ENCODE measurements at regions not wholly inside any gene's neighbourhood (a gene's known extent, or its start where the extent isn't known, plus 50 kb on each side); places are given as distances from the start of the nearest gene placed in this dataset.
"Not testable (repeated sequence)": the region's sequence is repeated elsewhere in the genome, so short reads cannot be mapped to it uniquely, and the experiment has no call there.

DNA sequence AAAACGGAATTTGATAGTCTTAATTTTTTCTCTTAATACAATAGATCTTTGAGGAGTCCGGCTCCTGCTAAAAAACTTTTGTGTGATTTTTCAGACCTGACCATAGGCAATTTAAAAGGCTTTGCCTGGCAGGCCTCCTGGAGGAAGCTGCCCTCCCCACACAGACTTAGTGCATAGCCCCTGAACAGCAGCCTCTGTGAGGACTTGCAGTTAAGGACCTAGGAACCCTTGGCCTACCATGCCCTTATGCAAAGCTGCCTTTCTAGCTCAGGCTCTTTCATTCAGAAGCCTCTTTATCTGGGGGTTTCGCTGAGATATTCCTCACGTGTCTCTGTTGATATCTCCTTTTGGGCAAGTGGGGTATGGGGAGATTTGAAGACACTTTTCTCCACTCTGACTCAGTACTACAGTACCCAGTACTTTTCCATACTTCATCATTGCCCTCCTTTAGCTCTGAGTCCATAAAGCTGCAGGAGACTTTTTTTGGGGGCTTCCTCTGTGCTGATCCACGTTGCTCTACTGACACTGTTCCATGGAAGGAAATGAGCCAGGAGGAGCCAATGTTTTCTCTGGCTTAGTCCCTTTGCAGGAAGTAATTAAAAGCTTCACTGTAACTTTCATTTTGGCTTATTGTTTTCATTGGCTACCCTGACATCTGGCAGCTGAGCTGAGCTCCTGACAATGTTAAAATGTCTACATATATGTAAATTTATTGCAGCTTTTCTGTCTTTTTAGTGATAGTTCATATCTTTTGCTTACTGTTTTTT is 283.1 kb downstream of the TDRD3 start:
- no peak for DNase-seq (ENCODE audit: insufficient read length, low spot score)
- no peak for FAIRE-seq
- TF ChIP-seq, protein P1, sequence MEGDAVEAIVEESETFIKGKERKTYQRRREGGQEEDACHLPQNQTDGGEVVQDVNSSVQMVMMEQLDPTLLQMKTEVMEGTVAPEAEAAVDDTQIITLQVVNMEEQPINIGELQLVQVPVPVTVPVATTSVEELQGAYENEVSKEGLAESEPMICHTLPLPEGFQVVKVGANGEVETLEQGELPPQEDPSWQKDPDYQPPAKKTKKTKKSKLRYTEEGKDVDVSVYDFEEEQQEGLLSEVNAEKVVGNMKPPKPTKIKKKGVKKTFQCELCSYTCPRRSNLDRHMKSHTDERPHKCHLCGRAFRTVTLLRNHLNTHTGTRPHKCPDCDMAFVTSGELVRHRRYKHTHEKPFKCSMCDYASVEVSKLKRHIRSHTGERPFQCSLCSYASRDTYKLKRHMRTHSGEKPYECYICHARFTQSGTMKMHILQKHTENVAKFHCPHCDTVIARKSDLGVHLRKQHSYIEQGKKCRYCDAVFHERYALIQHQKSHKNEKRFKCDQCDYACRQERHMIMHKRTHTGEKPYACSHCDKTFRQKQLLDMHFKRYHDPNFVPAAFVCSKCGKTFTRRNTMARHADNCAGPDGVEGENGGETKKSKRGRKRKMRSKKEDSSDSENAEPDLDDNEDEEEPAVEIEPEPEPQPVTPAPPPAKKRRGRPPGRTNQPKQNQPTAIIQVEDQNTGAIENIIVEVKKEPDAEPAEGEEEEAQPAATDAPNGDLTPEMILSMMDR (IDR thresholded peaks at IDR 0.05; ENCODE audit: insufficient read depth, missing control alignments): no peak

DNA sequence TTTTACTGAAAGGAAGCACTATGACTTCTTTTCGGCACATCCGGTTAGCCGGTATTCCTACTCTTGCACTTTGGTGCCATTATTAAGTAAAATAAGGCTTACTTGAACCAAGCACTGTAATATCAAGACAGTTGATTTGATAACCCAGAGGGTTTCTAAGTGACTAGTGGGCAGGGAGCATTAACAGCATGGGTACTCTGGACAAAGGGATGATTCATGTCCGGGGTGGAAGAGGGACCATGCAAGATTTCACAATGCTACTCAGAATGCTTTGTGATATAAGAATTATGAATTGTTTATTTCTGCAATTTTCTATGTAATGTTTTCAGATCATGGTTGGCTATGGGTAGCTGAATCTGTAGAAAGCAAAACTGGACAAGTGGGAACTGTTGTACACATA is 282.1 kb downstream of the TDRD3 start:
- no peak for FAIRE-seq
- no peak for DNase-seq (ENCODE audit: insufficient read length, low spot score)
- TF ChIP-seq, protein P1 (IDR thresholded peaks at IDR 0.05; ENCODE audit: insufficient read depth, missing control alignments): no peak

DNA sequence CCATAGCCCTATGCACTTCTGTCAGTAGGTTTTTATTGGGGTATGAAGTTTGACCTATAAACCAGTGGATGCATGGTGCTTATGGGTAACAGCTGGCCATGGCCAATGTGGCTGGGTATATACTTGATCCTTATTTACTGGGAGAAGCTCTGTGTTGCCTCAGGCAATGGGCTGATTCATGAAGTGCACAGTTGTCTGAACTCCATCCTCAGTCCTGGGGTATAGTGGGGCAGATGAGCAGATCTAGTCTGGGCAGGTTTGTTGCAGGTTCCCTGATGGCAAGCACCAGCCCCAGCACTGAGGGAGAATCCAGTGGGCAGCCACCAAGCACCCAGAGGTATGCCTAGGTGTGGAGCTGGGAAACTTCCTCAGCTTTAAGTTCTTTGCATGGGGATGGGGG is 274.4 kb downstream of the TDRD3 start:
- FAIRE-seq (no peak), DNase-seq (ENCODE audit: insufficient read length, low spot score) (no peak)
- TF ChIP-seq, protein P1 (IDR thresholded peaks at IDR 0.05; ENCODE audit: insufficient read depth, missing control alignments): no peak

DNA sequence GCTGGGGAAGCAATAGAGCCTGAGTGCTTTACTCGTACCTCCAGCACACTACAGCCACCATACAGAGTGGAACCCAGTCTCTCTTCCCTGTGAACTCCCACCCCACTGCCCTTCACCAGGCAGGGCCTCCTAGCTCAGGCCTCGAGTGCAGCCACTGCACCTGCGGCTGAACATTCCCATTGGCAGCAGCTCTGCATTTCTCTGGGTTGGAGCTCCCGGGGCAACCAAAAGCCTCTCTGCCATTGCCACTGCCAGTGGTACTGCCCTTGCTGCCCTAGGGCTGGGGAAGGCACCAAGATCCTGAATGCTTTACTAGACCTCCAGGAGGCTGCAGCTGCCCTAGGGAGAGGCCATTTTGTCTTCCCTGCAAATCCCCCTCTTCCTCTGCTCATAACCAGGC is 266.8 kb downstream of the TDRD3 start:
- no peak for FAIRE-seq
- DNase-seq (ENCODE audit: insufficient read length, low spot score): no peak
- TF ChIP-seq, protein P1 (IDR thresholded peaks at IDR 0.05; ENCODE audit: insufficient read depth, missing control alignments): no peak

DNA sequence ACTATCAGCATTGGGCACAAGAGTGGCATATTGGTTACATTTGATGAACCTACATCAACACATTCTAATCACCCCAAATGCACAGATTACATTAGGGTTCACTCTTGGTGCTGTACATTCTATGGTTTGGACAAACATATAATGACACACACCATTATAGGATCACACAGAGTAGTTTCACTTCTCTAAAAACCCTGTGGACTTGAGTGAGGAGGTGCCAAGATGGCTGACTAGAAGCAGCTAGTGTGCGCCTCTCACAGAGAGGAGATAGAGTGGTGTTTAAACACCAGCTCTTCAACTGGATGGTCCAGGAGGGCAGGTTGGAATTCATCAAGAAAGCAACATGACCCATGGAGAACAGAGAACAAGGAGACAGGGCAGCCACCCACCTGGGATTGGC is 265.6 kb downstream of the TDRD3 start:
- DNase-seq (ENCODE audit: insufficient read length, low spot score) (no peak), FAIRE-seq (no peak)
- TF ChIP-seq, protein P1 (IDR thresholded peaks at IDR 0.05; ENCODE audit: insufficient read depth, missing control alignments): no peak

DNA sequence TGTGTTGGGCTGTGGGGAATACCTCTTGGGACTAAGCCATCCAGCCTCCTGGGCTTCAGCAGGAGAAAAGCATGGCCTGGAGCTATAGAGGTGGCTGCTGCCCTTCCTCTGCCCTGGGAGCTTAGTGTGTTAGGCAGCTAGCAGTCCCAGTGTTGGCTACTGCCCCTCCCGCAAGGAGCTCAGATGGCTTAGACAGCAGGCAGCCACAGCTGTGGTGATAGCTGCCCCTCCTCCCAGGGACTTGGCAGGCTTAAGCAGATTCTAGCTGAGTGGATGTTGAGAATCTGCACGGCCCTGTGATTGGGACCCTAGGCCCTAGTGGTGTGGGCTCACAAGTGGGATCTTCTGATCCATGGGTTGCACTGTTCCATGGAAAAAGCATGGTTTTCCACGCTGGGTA is 264.5 kb downstream of the TDRD3 start:
- DNase-seq (ENCODE audit: insufficient read length, low spot score): peak; percentile 22
- TF ChIP-seq, protein P1 (IDR thresholded peaks at IDR 0.05; ENCODE audit: insufficient read depth, missing control alignments): no peak
- peak; percentile 58 for FAIRE-seq

DNA sequence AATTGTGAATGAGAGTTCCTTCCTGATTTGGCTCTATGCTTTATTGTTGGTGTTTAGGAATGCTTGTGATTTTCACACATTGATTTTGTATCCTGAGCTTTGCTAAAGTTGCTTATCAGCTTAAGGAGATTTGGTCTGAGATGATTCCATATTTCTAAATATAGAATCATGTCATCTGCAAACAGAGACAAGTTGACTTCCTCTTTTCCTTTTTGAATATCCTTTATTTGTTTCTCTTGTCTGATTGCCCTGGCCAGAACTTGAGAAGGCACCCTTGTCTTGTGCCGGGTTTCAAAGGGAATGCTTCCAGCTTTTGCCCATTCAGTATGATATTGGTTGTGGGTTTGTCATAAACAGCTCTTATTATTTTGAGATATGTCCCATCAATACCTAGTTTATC is 260.6 kb downstream of the TDRD3 start:
- DNase-seq (ENCODE audit: insufficient read length, low spot score); FAIRE-seq: not testable (repeated sequence)

All from D721Med (cell line).